Osteoblast (primary cell): ENCODE measurements at regions not wholly inside any gene's neighbourhood (a gene's known extent, or its start where the extent isn't known, plus 50 kb on each side); places are given as distances from the start of the nearest gene placed in this dataset.

Experiments
- DNase-seq: peaks from one replicate; pipeline ENCODE4 v3.0.0; 2011; ENCODE audit warnings: low spot score, mixed read lengths; ENCODE audit not compliant: insufficient read length; ENCODE audit errors: missing footprints
- H2AFZ ChIP-seq: 2 replicates; pipeline ENCODE4 v1.6.0; 2011; ENCODE audit warnings: mild to moderate bottlenecking, low read length
- H3K27ac ChIP-seq: 2 replicates; pipeline ENCODE4 v1.5.1; 2011; ENCODE audit warnings: mild to moderate bottlenecking, low read depth, low read length, moderate library complexity
- H3K27me3 ChIP-seq: 2 replicates; pipeline ENCODE4 v1.6.0; 2012; ENCODE audit warnings: mild to moderate bottlenecking, control low read depth, inconsistent platforms, low read length, moderate library complexity; ENCODE audit not compliant: insufficient read depth
- H3K36me3 ChIP-seq: 2 replicates; pipeline ENCODE4 v1.5.1; 2011; ENCODE audit warnings: mild to moderate bottlenecking, low read length, control low read depth, moderate library complexity; ENCODE audit not compliant: insufficient read depth
- H3K4me1 ChIP-seq: 2 replicates; pipeline ENCODE4 v1.5.1; 2011; ENCODE audit warnings: mild to moderate bottlenecking, low read length, control low read depth, moderate library complexity; ENCODE audit not compliant: insufficient read depth
- H3K4me2 ChIP-seq: 2 replicates; pipeline ENCODE4 v1.6.0; 2011; ENCODE audit warnings: mild to moderate bottlenecking, low read length; ENCODE audit not compliant: insufficient read depth
- H3K4me3 ChIP-seq: fragments of 200-600 bp; sonication (generic); 3 replicates; pipeline ENCODE4 v1.5.1; 2012; ENCODE audit warnings: mild to moderate bottlenecking, low read length, inconsistent platforms; ENCODE audit not compliant: insufficient read depth
- H3K79me2 ChIP-seq: 2 replicates; pipeline ENCODE4 v1.6.0; 2012; ENCODE audit warnings: mild to moderate bottlenecking, low read length, control low read depth, inconsistent platforms; ENCODE audit not compliant: insufficient read depth
- H3K9me3 ChIP-seq: 2 replicates; pipeline ENCODE4 v1.5.1; 2011; ENCODE audit warnings: low read depth, low read length, control low read depth
- H4K20me1 ChIP-seq: 2 replicates; pipeline ENCODE4 v1.6.0; 2012; ENCODE audit warnings: mild to moderate bottlenecking, low read length, control low read depth; ENCODE audit not compliant: insufficient read depth
- TF ChIP-seq, protein P1 (sequence below): IDR thresholded peaks from 2 replicates; pipeline ENCODE4 v1.5.1; 2011; ENCODE audit warnings: mild to moderate bottlenecking, low read depth, low read length, moderate library complexity; ENCODE audit errors: extremely low read depth

DNA sequence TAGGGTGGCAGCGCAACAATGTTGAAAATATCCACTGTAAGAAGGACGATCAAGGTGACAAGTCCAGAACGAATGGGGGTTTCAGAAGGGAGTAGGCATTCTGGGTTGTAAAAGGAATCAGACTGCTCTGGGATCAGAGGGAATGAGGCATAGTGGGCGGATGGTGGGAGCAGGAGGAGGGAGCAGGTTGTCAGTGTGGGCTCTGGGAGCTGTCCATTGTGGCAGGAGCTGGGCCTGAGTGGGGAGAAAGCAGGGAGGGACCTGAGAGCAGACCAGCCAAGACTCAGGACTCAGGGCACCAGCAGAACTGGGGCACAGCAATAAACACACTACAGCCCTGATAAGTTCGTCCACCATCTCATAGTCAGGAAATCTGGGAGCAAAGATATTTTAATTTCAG is 292.6 kb upstream of the MKI67 start:
- H3K36me3 ChIP-seq: no peaks in the 10 kb centered on the region
- no peaks in the 10 kb centered on the region for H4K20me1 ChIP-seq
- H3K4me3 ChIP-seq: no peak overlapping the region
- no peak overlapping the region for H3K4me2 ChIP-seq
- no peak for DNase-seq
- no peaks in the 10 kb centered on the region for H3K27me3 ChIP-seq
- no peak overlapping the region for H3K27ac ChIP-seq
- H2AFZ ChIP-seq: no peak overlapping the region
- TF ChIP-seq, protein P1, sequence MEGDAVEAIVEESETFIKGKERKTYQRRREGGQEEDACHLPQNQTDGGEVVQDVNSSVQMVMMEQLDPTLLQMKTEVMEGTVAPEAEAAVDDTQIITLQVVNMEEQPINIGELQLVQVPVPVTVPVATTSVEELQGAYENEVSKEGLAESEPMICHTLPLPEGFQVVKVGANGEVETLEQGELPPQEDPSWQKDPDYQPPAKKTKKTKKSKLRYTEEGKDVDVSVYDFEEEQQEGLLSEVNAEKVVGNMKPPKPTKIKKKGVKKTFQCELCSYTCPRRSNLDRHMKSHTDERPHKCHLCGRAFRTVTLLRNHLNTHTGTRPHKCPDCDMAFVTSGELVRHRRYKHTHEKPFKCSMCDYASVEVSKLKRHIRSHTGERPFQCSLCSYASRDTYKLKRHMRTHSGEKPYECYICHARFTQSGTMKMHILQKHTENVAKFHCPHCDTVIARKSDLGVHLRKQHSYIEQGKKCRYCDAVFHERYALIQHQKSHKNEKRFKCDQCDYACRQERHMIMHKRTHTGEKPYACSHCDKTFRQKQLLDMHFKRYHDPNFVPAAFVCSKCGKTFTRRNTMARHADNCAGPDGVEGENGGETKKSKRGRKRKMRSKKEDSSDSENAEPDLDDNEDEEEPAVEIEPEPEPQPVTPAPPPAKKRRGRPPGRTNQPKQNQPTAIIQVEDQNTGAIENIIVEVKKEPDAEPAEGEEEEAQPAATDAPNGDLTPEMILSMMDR: no peak
- no peaks in the 10 kb centered on the region for H3K4me1 ChIP-seq
- H3K79me2 ChIP-seq: no peaks in the 10 kb centered on the region
- no peaks in the 10 kb centered on the region for H3K9me3 ChIP-seq

DNA sequence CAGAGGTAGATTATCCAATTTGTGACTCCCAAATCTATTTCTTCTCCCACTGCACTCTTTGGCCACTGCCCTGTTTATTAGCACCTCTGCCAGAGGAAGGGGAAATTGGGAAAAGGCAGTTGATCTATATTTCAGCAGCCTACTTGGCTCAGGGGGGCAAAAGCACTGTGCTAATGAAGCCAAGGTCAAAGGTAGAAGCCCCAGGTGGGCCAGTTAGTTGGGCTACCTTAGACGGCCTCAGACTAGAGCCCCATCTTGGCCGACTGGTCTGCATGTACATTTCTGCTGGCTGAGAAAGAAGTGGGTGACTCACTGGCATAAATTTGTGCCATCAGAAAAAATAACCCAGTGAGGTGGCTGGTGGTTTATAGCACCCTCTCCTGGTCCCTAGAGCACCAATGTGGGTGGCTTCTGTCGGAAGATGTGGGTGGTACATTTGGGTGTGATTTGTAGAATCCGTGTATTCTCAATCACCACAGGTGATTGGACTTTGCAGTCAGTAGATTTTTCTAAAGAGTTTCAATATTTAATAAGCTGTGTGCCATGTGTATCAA is 293.3 kb upstream of the MKI67 start:
- Histone ChIP-seq H3K36me3 (no peaks in the 10 kb centered on the region), H3K27me3 (no peaks in the 10 kb centered on the region), H3K79me2 (no peaks in the 10 kb centered on the region), H3K4me2 (no peak overlapping the region), H3K27ac (no peak overlapping the region), H2AFZ (no peak overlapping the region), H3K9me3 (no peaks in the 10 kb centered on the region), H3K4me1 (no peaks in the 10 kb centered on the region), H4K20me1 (no peaks in the 10 kb centered on the region), H3K4me3 (no peak overlapping the region)
- TF ChIP-seq, protein P1: no peak
- DNase-seq: no peak

DNA sequence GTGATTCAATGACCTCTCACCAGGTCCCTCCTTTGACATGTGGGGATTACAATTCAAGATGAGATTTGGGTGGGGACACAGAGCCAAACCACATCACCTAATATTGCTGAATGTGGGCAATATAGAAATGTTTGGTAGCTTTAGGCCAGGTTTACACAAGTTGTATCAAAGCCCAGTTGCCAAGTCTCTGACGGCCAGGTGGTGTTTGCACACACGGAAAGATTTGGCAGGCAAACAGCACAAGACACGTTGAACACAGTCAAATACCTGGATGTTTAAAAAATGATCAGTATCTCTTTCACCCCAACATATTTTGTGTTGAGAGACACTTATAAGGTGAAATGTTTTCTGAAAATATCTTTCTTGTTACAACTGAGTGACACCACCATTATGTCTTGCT is 294.4 kb upstream of the MKI67 start:
- no peaks in the 10 kb centered on the region for H3K27me3 ChIP-seq
- H3K79me2 ChIP-seq: no peaks in the 10 kb centered on the region
- H3K4me1 ChIP-seq: no peaks in the 10 kb centered on the region
- DNase-seq: no peak
- no peak overlapping the region for H2AFZ ChIP-seq
- H3K9me3 ChIP-seq: no peaks in the 10 kb centered on the region
- H3K4me3 ChIP-seq: no peak overlapping the region
- H3K4me2 ChIP-seq: no peak overlapping the region
- TF ChIP-seq, protein P1: no peak
- no peaks in the 10 kb centered on the region for H3K36me3 ChIP-seq
- no peak overlapping the region for H3K27ac ChIP-seq
- H4K20me1 ChIP-seq: no peaks in the 10 kb centered on the region

DNA sequence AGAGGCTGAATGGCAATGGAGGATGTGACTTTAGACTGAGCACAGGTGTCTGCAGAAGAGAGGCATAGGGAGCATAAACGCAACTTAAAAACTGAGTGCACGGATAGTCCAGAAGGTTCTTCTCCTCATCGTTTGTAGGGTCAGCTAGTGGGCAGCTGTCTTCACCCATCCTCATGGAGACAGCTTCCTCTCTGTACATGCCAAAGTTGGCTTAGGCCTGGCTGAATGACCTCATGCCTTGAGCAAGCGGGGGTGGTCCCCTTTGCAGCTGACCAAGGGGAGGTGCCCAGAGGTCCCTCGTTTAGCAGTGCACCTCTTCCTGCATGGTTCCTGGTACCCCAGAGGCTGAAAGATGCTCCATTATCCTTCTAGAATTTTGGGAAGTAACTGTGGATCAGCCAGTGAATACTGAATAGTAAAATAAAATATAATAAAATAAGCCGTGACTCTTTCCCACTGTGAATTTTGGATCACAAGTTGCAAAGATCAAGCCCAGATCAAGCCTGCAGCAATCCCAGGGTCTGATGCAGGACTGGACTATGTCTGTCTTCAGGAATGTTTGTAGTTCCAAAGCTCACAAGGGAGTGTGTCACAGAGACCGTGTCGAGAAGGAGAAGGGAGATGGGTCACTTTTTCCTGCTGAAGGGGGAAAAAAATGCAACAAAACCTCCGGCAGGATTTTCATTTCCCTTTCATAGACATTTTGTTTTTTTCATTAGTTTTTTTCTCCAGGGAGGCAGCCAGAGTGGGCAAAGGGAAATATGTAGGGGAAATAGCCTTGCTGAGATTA is 295.3 kb upstream of the MKI67 start:
- H3K79me2 ChIP-seq: no peaks in the 10 kb centered on the region
- H3K4me3 ChIP-seq: no peak overlapping the region
- no peak overlapping the region for H3K4me2 ChIP-seq
- no peaks in the 10 kb centered on the region for H3K36me3 ChIP-seq
- no peaks in the 10 kb centered on the region for H4K20me1 ChIP-seq
- DNase-seq: no peak
- TF ChIP-seq, protein P1: no peak
- H3K9me3 ChIP-seq: no peaks in the 10 kb centered on the region
- H3K27ac ChIP-seq: no peak overlapping the region
- H3K27me3 ChIP-seq: no peaks in the 10 kb centered on the region
- H3K4me1 ChIP-seq: no peaks in the 10 kb centered on the region
- no peak overlapping the region for H2AFZ ChIP-seq
